ENCODE measurements at regions not wholly inside any gene's neighbourhood (a gene's known extent, or its start where the extent isn't known, plus 50 kb on each side); places are given as distances from the start of the nearest gene placed in this dataset.

- DNase-seq (ENCODE audit: low read depth, low spot score) = no peak
- ChIA-PET POLR2A (interaction anchor here (1.4 to 1.6 kb wide), 2 partner anchors 14 to 365 kb away, joined by 3 to 4 read pairs; no protein-coding TSS in a partner anchor), CTCF (interaction anchor here (1.3 kb wide), 1 partner anchor 202 kb away, joined by 4 read pairs; no protein-coding TSS in a partner anchor)
- H3K4me3 ChIP-seq (ENCODE audit: low read depth, low read length) = no peak overlapping the region
- no peak for TF ChIP-seq CTCF (IDR thresholded peaks at IDR 0.05; ENCODE audit: insufficient read depth, low read length, missing control alignments)
Measured at GRCh38 chr21:35252831-35253230, 203.7 kb upstream of the RUNX1 start.

GRCh38 chr21:35249636-35250035, 200.5 kb upstream of the RUNX1 start:
- H3K4me3 ChIP-seq (ENCODE audit: low read depth, low read length) = no peak overlapping the region
- CTCF ChIA-PET = interaction anchor here (1.0 kb wide), 1 partner anchor 202 kb away, joined by 3 read pairs; no protein-coding TSS in a partner anchor
- POLR2A ChIA-PET = no interaction called here
- TF ChIP-seq CTCF (IDR thresholded peaks at IDR 0.05; ENCODE audit: insufficient read depth, low read length, missing control alignments) = no peak
- DNase-seq (ENCODE audit: low read depth, low spot score) = no peak

- no peak for TF ChIP-seq CTCF (IDR thresholded peaks at IDR 0.05; ENCODE audit: insufficient read depth, low read length, missing control alignments)
- ChIA-PET POLR2A (no interaction called here), CTCF (no interaction called here)
- no peak overlapping the region for H3K4me3 ChIP-seq (ENCODE audit: low read depth, low read length)
- DNase-seq (ENCODE audit: low read depth, low spot score) = no peak
Measured at GRCh38 chr21:35245879-35246278, 196.8 kb upstream of the RUNX1 start.

- CTCF ChIA-PET = no interaction called here
- POLR2A ChIA-PET = no interaction called here
- DNase-seq (ENCODE audit: low read depth, low spot score) = no peak
- no peak for TF ChIP-seq CTCF (IDR thresholded peaks at IDR 0.05; ENCODE audit: insufficient read depth, low read length, missing control alignments)
- no peak overlapping the region for H3K4me3 ChIP-seq (ENCODE audit: low read depth, low read length)
Measured at GRCh38 chr21:35244514-35244913, 195.4 kb upstream of the RUNX1 start.

- ChIA-PET CTCF (no interaction called here), POLR2A (no interaction called here)
- H3K4me3 ChIP-seq (ENCODE audit: low read depth, low read length) = no peak overlapping the region
- DNase-seq (ENCODE audit: low read depth, low spot score) = no peak
- no peak for TF ChIP-seq CTCF (IDR thresholded peaks at IDR 0.05; ENCODE audit: insufficient read depth, low read length, missing control alignments)
Measured at GRCh38 chr21:35243171-35243570, 194.1 kb upstream of the RUNX1 start.

GRCh38 chr21:35239811-35240219, 190.7 kb upstream of the RUNX1 start:
- no peak overlapping the region for H3K4me3 ChIP-seq (ENCODE audit: low read depth, low read length)
- no peak for TF ChIP-seq CTCF (IDR thresholded peaks at IDR 0.05; ENCODE audit: insufficient read depth, low read length, missing control alignments)
- DNase-seq (ENCODE audit: low read depth, low spot score) = no peak
- CTCF ChIA-PET = interaction anchor here (0.9 to 1.0 kb wide), 2 partner anchors 9 to 57 kb away, joined by 3 read pairs; no protein-coding TSS in a partner anchor
- POLR2A ChIA-PET = interaction anchor here (0.6 kb wide), 1 partner anchor 35 kb away, joined by 4 read pairs; no protein-coding TSS in a partner anchor

Measured in AG04449 (cell line).